HG03108 (cell line): ENCODE measurements at regions not wholly inside any gene's neighbourhood (a gene's known extent, or its start where the extent isn't known, plus 50 kb on each side); places are given as distances from the start of the nearest gene placed in this dataset.

Experiments
- ATAC-seq: cut with Tn5 transposase; IDR thresholded peaks from one replicate; pipeline ENCODE4 v1.9.1; 2021; ENCODE audit warnings: moderate library complexity; ENCODE audit not compliant: unreplicated experiment

GRCh38 chr18:26705757-26706156, 157.4 kb upstream of the KCTD1 start:
- ATAC-seq, result no peak

- ATAC-seq, result no peak
Observed at GRCh38 chr18:26703170-26703930, 155.0 kb upstream of the KCTD1 start.

DNA sequence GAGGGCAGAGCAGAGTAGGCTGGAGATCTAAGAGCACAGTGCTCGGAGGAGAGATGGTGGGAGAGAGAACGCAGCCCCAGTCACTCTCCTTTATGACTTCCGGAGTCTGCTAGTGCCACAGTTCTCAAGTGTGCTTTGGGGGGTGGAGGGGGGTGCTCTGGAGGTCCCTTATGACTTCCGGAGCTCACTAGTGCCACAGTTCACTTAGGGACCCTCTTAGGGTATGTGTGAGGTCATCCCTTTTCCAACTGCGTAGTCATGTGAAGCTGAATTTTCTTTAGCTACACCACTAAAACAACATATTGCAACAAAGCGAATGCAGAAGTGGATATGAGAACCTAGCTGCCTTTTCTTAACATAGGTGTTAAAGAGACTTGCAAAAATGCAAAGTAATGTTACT, 153.7 kb upstream of the KCTD1 start:
- no peak for ATAC-seq

DNA sequence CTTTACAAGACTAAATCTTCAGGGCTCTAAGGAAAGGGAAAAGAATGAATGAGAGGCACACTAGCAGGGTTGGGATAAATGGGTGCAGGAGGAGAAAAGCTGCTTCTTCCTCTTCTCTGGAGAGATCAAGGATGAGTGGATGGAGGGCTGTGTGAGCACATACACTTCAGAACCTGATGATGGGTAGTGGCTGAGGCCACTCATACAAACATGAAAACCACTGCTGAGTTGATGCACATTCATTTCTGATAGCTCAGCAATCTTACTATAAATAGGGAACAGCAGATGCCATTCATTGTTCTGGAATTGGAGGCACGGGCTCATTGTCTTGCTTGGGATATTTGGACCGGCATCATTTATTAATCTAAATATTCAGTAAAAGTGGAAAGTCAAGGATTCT, 152.4 kb upstream of the KCTD1 start:
- no peak for ATAC-seq

DNA sequence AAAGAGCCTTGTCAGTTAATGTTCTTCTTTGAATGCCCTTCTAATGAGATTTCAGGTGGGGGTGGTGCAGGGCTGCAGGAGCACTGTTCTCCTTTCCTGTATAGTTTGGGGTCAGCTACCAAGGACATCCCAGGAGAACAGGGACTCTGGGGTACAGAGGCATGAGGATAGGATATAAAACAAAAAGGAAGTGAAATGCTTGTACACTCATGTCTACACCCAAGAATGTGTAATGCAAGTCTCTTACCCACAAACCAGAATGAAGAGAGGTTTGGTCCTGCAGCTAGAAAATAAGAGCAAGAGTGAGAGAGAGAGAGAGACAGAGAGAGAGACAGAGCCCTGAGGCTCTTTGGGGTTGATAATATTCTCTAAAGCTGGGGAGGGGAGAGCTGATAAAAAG, 151.8 kb upstream of the KCTD1 start:
- ATAC-seq, result no peak

DNA sequence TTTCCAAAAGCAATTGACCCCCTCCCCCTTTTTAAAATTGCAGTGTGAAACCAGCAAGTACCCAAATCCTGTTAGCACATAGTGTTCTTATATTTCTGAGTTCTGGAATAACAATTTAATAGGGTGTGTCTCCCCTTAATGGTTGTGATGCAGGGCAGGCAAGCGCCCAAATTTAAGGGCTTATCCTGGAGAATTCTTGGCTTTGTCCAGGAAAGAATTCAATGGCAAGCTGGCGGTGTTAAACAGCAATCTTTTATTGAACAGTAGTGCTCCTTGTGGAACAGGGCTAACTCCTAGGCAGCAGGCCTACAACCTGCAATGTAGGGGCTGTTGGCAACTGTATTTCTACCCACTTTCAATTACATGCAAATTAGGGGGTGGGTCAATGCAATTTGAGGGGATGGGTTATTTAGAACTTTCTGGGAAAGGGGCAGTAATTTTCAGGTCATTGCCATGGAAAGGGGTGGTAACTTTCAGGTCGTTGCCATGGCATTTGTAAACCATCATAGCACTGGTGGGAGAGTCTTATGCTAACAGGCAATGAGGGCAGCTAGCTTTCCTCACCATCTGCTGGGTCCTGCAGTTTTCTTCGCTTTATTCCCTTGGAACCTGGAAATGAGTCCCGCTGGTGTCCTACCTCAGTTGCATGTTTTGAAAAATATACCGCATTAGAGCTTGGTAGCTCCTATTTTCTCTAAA, 149.0 kb upstream of the KCTD1 start:
- ATAC-seq, result no peak

- no peak for ATAC-seq
Observed at GRCh38 chr18:26696786-26697185, 148.4 kb upstream of the KCTD1 start.

GRCh38 chr18:26696308-26696707, 148.0 kb upstream of the KCTD1 start:
- ATAC-seq, result no peak

DNA sequence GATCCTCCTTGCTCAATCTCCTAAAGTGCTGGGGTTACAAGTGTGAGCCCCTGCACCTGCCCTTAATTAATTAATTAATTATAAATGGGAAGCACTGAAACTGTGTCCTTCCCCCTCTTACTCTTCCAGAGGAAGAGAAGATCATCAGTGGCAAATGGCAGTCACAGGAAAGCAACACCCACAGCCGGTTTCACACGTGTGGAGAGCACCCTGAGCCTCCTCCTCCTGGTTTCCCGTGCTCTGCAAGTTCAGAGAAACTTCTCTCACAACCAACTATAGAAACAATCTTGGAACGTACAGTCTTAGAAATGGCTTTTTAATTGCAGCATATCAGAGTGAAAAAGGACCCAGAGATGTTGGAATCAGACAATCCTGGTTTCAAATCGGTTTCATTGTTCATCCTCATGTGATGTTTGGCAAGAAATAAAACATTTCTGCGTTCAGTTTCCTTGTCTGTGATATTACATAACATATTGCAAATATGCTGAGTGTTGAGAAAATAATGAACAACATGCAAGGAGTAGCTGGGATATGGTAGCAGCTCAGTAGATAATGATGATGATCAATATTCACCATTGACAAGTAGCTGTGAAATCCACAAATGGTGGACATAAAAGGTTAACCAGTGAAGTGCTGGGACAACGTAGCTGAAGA, 141.0 kb upstream of the KCTD1 start:
- no peak for ATAC-seq

- no peak for ATAC-seq
Observed at GRCh38 chr18:26686532-26686931, 138.2 kb upstream of the KCTD1 start.

DNA sequence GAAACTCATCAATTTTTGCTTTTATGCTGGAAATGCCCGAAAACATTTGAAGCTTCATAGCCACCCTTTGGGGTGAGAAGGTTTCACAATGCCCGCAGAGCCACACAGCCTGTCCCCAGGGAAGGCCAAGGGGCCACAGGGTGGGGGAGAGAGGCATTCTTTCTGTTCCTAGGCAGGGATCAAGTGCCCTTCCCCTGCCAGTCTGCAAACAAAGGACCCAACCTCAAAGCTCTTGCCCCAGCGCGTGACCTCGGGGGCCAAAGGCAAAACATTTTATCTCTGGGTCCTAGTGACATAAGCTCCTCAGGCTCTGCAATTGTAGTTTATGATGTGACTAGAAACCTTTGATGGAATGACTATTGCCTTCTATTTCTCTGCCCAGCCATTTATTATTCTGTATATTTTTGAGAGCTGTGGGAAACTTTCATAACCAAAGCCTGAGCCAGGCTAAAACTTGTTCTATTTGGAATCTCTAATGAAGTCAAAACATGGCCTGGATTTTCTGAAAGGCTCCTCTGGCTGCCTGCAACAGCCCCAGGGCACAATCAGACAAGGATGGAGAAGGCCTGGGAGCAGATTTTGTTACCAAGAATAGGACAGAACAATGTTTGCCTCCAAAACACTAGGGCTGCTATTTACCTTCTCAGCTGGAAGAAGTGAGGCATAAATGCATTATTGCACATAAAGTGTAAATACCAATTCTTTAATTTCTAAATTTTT, 137.2 kb upstream of the KCTD1 start:
- no peak for ATAC-seq

DNA sequence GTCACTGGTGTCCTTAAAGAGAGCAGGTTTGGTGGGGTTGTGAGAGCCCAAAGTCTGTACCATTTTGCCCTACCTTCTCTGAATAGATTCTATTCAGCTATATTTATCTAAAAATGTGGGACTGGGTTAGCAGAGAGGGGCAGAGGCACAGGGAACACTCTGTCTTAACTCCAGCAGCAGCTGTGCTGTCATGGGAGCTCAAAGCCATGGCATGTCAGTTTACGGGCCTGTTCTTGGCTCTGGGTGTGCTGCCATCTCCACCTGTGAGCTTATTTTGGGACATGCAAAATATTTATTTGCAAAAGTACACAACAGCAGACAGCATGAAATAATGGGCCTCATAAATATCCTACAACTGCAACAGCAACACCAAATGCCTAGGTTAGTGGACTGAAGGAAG, 129.6 kb upstream of the KCTD1 start:
- ATAC-seq, result no peak

GRCh38 chr18:26667046-26667445, 118.7 kb upstream of the KCTD1 start:
- ATAC-seq, result no peak

GRCh38 chr18:26662996-26663395, 114.6 kb upstream of the KCTD1 start:
- ATAC-seq, result no peak

- no peak for ATAC-seq
Observed at GRCh38 chr18:26657631-26658581, 109.6 kb upstream of the KCTD1 start.

- peak; percentile 66 for ATAC-seq
Observed at GRCh38 chr18:26656944-26657536, 108.7 kb upstream of the KCTD1 start.

- ATAC-seq, result peak; percentile 33
Observed at GRCh38 chr18:26656431-26656943, 108.1 kb upstream of the KCTD1 start.

GRCh38 chr18:26655525-26656430, 107.4 kb upstream of the KCTD1 start:
- no peak for ATAC-seq
